Dendritic cell treated with granulocyte-macrophage colony-stimulating factor and Interleukin-4, amounts not matched to agents 40 ng/mL and 50 ng/mL, for 4 days (primary cell): ENCODE measurements at regions not wholly inside any gene's neighbourhood (a gene's known extent, or its start where the extent isn't known, plus 50 kb on each side); places are given as distances from the start of the nearest gene placed in this dataset.

Experiments
- H3K27ac Mint-ChIP-seq: one replicate; pipeline ENCODE4 v1.8.0; 2022; ENCODE audit warnings: mild to moderate bottlenecking, mixed read lengths
- H3K27me3 Mint-ChIP-seq: one replicate; pipeline ENCODE4 v1.8.0; 2022; ENCODE audit warnings: mild to moderate bottlenecking, mixed read lengths
- H3K36me3 Mint-ChIP-seq: one replicate; pipeline ENCODE4 v1.8.0; 2022; ENCODE audit warnings: low read depth, mixed read lengths
- H3K4me1 Mint-ChIP-seq: one replicate; pipeline ENCODE4 v1.8.0; 2022; ENCODE audit warnings: low read depth, mixed read lengths
- H3K4me3 Mint-ChIP-seq: one replicate; pipeline ENCODE4 v1.8.0; 2022; ENCODE audit warnings: mild to moderate bottlenecking, moderate library complexity, mixed read lengths
- H3K9me3 Mint-ChIP-seq: one replicate; pipeline ENCODE4 v1.8.0; 2022; ENCODE audit warnings: mixed read lengths
- intact Hi-C: fragments of 100-400 bp; cut with micrococcal nuclease; formaldehyde crosslinking; loops from one replicate; pipeline ENCODE4 v1.15.0; 2022

DNA sequence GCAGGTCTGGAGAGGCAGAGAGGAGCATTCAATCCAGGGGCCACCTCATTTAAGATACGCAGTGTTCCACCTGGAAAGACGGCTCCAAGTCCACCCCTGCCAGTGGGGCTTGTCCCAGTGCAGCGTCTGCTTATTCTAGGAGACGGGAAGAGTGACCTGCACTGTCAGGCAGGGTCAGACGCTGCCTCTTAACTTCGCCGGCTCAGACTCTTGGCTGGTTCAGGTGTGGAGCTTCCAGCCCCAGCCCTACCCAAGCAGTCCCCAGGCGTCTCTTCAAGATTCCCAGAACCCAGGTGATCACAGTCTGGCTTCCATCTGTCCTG, 208.5 kb downstream of the TFCP2L1 start:
- no peaks in the 10 kb centered on the region for H3K4me1 Mint-ChIP-seq
- peaks cover 36% of the 10 kb centered on the region for H3K27me3 Mint-ChIP-seq
- H3K4me3 Mint-ChIP-seq: no peak overlapping the region
- no peak overlapping the region for H3K27ac Mint-ChIP-seq
- H3K36me3 Mint-ChIP-seq: no peaks in the 10 kb centered on the region
- H3K9me3 Mint-ChIP-seq: no peaks in the 10 kb centered on the region
- intact Hi-C loops: no loop called here

DNA sequence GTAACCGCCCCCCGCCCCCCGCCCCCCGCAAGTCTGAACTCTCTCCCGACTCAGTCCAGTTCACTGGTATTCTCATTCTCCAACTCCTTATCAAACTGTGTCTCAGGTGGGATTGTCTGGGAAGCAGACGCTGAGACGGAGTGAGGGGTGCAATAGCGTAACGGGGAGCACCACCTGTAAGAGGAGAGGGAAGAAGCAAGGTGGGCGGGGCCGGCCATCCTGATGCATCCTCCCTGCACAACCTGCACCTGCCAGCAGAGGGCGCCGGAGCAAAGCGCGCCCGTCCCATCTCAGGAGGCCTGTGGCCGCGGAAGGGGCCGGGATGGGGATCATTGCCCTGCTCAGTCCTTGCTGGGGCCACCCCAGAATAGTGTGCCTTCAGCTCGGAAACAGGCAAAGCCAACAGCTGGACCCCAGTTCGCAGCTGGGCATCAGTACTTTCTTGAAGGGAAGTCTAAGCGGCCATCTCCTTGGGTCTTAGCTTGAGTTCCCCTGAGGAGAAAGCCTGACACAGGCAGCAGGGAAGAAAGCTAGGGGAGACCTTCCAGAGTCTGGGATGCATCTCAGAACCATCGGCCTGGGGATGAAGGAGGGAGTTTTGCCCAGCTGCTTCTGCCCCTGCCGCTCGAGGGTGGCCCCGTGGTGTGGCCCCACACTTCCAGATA, 208.0 kb downstream of the TFCP2L1 start:
- Mint-ChIP-seq H3K9me3 (no peaks in the 10 kb centered on the region), H3K4me3 (no peak overlapping the region), H3K4me1 (no peaks in the 10 kb centered on the region), H3K27ac (no peak overlapping the region), H3K36me3 (no peaks in the 10 kb centered on the region), H3K27me3 (peaks cover 36% of the 10 kb centered on the region)
- intact Hi-C loops: no loop called here

DNA sequence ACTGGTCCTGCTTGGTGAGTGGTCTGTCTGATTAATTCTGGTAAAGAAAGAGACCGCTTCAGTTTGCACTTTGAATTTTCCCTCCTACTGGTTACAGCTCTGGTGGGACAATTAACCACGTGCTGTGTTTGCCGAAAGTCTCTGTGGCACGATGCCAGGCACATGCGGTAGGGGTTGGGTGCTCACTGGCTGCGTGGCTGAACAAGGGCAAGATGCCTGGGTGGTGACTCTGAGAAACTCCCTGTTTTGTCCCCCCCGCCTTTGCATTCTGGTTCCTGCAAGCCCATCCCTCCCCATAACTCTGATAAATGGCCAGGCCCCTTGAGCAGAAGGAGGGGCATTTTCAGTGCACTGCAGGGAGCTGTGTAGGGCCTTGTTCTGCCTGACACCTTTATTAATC, 206.1 kb downstream of the TFCP2L1 start:
- Mint-ChIP-seq H3K4me1 (no peaks in the 10 kb centered on the region), H3K27me3 (peaks cover 36% of the 10 kb centered on the region)

DNA sequence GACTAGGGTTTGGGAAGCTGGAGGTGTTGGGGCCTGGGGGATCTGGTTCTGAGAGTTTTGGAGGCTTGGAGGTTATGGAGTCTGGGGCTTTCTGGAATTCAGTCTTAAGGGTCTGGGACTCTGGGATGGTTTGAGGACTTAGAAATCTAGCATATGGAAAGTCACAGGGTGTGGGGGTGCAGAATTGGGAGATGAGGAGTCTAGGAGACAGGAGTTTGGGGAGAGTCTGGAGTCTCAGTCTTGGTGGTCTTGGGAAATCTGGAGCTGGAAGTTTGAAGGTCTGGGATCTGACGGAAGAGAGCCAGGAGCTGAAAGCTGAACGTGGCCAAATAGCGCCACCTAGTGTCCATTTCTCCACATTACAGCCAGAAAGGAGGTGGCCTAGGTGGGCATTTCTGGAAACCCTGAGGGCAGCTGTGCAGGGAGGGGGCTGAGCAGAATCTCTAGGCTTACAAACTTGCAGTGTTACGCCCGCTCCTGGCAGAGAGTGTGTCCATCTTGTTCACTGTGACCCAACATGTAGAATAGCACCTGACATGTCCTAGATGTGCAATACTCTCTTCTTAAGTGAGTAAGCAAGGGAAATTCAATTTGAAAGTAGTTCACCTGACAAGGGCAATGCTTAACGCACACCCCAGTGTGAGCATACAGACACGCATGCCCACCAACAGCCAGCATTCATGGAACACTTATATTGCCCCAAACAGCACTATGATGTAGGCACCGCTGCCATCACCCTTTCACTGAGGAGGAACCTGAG, 204.8 kb downstream of the TFCP2L1 start:
- peaks cover 39% of the 10 kb centered on the region for H3K27me3 Mint-ChIP-seq

More for the DNA sequence above, 206.1 kb downstream of the TFCP2L1 start:
- Mint-ChIP-seq H3K9me3 (no peaks in the 10 kb centered on the region), H3K27ac (no peak overlapping the region), H3K36me3 (no peaks in the 10 kb centered on the region), H3K4me3 (no peak overlapping the region)
- intact Hi-C loops: no loop called here

DNA sequence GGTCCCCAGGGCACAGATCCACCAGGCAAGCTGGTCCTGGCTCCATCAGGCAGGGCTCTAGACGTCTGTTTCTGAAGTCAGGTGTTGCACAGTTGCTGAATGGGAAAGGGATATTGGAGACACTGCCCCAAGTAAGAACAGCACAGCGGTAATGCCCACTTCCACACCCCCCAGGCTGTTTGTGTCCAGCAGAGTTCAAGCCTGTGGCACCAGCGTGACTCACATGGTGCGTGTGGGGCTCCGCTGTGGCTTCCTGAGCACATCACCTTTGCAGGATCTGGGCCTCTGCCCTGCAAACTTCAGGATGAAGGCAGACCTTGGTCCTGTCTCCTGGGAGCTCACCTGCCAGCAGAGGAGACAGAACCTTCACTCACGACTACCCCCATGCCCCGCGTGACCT, 203.3 kb downstream of the TFCP2L1 start:
- intact Hi-C loops: loop anchor here (5.0 kb wide), 1 partner anchor 384 kb away; no protein-coding TSS in a partner anchor
- no peaks in the 10 kb centered on the region for H3K9me3 Mint-ChIP-seq
- H3K4me1 Mint-ChIP-seq: no peaks in the 10 kb centered on the region
- H3K27ac Mint-ChIP-seq: no peak overlapping the region
- H3K27me3 Mint-ChIP-seq: peaks cover 30% of the 10 kb centered on the region
- no peak overlapping the region for H3K4me3 Mint-ChIP-seq
- no peaks in the 10 kb centered on the region for H3K36me3 Mint-ChIP-seq

More for the DNA sequence above, 204.8 kb downstream of the TFCP2L1 start:
- intact Hi-C loops: loop anchor here (5.0 kb wide), 1 partner anchor 383 kb away; no protein-coding TSS in a partner anchor
- no peak overlapping the region for H3K4me3 Mint-ChIP-seq
- no peak overlapping the region for H3K27ac Mint-ChIP-seq
- no peaks in the 10 kb centered on the region for H3K4me1 Mint-ChIP-seq
- no peaks in the 10 kb centered on the region for H3K9me3 Mint-ChIP-seq
- no peaks in the 10 kb centered on the region for H3K36me3 Mint-ChIP-seq

DNA sequence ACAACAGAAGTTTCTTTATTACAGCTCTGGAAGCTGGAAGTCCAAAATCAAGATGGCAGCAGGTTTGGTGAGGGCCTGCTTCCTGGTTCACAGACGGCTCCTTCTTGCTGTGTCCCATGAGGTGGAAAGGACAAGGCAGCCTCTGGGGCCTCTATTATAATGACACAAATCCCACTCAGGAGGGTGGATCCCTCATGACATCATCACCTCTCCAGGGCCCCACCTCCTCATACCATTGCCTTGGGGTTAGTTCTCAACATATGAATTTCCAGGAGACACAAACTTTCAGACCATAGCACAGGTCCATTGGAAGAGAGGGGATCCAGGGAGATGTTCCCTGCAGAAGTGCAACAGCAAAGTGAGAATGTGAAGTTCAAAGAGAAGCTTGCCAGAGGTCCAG, 202.8 kb downstream of the TFCP2L1 start:
- intact Hi-C loops: loop anchor here (5.0 kb wide), 1 partner anchor 385 kb away; no protein-coding TSS in a partner anchor
- H3K4me3 Mint-ChIP-seq: no peak overlapping the region
- H3K27me3 Mint-ChIP-seq: peaks cover 25% of the 10 kb centered on the region
- H3K9me3 Mint-ChIP-seq: no peaks in the 10 kb centered on the region
- no peak overlapping the region for H3K27ac Mint-ChIP-seq
- no peaks in the 10 kb centered on the region for H3K36me3 Mint-ChIP-seq
- no peaks in the 10 kb centered on the region for H3K4me1 Mint-ChIP-seq

DNA sequence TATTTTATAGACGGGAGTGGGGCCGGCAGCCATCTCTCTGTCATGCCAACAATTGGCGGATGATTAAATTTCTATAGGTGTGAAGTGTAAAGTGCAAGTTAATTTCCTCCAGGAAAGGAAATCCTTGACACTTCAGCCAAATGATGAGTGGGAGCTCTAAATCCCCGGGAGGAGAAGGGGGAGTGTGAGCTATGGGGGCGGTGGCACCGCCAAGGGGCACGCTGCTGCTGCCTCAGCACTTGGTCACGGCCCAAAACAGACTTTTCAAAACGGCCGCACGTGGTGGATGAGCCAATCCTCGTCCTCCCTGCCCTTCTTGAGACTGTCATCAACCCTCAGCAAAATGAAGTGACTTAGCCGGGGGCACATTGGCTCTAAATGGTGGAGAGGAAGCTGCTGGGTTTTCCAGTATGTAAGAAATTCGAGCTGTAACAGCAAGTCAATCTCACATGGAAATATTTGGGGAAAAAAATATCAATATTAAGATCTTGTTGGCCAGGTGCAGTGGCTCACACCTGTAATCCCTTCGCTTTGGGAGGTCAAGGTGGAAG, 200.8 kb downstream of the TFCP2L1 start:
- H3K4me1 Mint-ChIP-seq: no peaks in the 10 kb centered on the region
- H3K36me3 Mint-ChIP-seq: no peaks in the 10 kb centered on the region
- H3K4me3 Mint-ChIP-seq: no peak overlapping the region
- peaks cover 22% of the 10 kb centered on the region for H3K27me3 Mint-ChIP-seq
- intact Hi-C loops: loop anchor here (5.0 kb wide), 1 partner anchor 387 kb away; no protein-coding TSS in a partner anchor
- H3K9me3 Mint-ChIP-seq: no peaks in the 10 kb centered on the region
- H3K27ac Mint-ChIP-seq: no peak overlapping the region

DNA sequence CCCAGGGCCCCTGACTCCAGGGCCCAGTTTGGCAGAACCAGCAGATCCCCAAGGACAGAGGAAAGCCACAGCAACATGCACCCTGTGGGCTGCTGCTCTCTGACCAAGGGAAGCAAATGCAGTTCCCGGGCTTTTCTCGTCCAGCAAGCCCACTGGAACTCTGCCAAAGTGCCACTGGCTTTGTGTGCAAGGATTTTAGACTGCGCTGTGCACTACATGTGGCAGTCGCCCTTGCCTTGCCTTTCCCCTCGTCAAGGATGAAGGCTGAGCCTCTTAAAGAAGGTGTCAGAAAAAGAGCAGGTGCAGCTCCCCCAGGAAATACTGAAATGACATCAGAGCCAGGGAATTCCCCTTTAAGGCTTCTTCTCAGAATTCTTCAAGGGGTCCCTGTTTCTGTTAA, 199.2 kb downstream of the TFCP2L1 start:
- no peak overlapping the region for H3K4me3 Mint-ChIP-seq
- intact Hi-C loops: no loop called here
- H3K4me1 Mint-ChIP-seq: no peaks in the 10 kb centered on the region
- no peaks in the 10 kb centered on the region for H3K9me3 Mint-ChIP-seq
- H3K27me3 Mint-ChIP-seq: peaks cover 13% of the 10 kb centered on the region
- no peak overlapping the region for H3K27ac Mint-ChIP-seq
- no peaks in the 10 kb centered on the region for H3K36me3 Mint-ChIP-seq

DNA sequence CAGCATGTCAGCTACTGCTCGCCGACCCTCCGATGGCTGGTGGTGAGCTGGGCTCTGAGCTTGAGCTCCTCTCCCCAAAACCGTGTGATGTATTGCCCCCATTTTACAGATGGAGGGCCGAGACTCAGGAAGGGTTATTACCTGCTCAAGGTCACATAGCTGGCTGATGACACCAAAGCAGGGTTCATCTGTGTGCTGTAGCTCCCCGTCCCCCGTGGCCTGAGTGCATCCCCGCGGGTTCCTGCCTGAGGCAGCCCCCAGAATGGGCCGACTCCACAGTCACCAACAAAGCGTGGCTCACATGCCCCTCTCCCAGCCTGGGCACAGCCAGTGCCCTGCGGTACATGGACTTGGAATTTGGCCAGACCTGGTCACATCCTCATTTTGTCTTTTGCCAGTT, 198.6 kb downstream of the TFCP2L1 start:
- H3K27me3 Mint-ChIP-seq: peaks cover 10% of the 10 kb centered on the region
- no peaks in the 10 kb centered on the region for H3K36me3 Mint-ChIP-seq
- intact Hi-C loops: no loop called here

DNA sequence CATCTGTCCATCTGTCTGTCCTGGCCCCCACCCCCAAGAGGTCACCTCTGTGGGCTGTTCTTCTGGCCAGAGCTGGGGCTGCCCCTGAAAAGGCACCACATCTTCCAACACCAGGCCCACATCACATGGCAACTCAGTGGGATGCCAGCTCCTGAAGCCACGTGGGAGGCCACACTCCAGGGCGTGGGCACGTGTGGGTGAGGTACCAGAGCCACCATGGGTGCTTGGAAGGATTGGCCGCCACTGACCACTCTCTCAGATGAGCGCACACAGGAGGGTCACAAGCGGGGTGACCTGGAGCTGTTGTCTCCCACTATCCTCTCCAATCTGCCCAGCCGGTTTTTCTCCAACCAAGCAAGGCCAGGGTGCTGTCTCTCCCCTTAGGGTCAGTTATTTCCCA, 197.9 kb downstream of the TFCP2L1 start:
- Mint-ChIP-seq H3K4me1 (no peaks in the 10 kb centered on the region), H3K27ac (no peak overlapping the region), H3K27me3 (peaks cover 10% of the 10 kb centered on the region), H3K4me3 (no peak overlapping the region), H3K36me3 (no peaks in the 10 kb centered on the region), H3K9me3 (no peaks in the 10 kb centered on the region)
- intact Hi-C loops: no loop called here

More for the DNA sequence above, 198.6 kb downstream of the TFCP2L1 start:
- H3K27ac Mint-ChIP-seq: no peak overlapping the region
- no peaks in the 10 kb centered on the region for H3K4me1 Mint-ChIP-seq
- no peaks in the 10 kb centered on the region for H3K9me3 Mint-ChIP-seq
- no peak overlapping the region for H3K4me3 Mint-ChIP-seq

DNA sequence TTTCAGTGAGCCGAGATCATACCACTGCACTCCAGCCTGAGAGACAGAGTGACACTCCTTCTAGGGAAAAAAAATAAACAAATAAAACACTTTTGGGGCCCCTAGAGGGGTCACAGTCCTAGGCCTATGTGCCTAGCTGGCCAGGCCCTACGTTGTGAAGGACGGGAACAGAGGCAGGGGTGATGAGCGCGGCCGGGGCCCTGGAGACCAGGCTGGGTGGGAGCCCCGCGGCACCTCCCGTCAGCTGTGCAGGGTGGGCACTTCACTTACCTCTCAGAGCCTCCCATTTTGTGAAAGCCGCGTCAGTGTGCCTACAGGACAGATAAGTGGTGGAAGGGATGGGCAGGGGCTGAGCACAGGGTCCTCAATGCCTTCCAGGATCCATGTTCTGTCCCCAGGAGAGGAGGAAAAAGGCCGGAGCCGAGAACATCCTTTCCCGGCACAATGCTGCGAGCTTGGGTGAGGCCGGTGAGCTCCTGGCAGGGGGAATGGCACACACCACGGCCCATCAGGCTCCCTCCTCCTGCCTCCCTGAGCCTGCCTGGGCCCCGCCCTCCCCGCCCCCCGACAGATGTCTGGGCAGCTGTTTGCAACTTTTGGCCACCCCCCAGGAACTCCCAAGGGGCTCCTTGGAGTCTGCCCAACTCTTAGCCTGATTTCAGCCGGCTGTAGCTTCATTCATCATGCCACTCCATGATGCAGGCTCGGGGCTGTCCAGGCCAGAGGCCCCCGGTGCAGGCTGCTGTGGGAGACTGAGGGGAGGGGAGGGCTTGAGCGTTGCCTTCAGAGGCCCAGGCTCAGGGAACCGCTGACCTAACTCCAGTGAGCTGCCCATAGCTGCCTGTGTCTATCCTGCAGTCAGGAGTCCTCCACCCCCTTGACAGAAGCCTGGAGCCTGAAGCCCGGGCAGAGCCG, 196.5 kb downstream of the TFCP2L1 start:
- no peak overlapping the region for H3K4me3 Mint-ChIP-seq
- peaks cover 6% of the 10 kb centered on the region for H3K27me3 Mint-ChIP-seq
- H3K36me3 Mint-ChIP-seq: no peaks in the 10 kb centered on the region
- H3K4me1 Mint-ChIP-seq: no peaks in the 10 kb centered on the region
- intact Hi-C loops: no loop called here
- no peaks in the 10 kb centered on the region for H3K9me3 Mint-ChIP-seq
- H3K27ac Mint-ChIP-seq: no peak overlapping the region

DNA sequence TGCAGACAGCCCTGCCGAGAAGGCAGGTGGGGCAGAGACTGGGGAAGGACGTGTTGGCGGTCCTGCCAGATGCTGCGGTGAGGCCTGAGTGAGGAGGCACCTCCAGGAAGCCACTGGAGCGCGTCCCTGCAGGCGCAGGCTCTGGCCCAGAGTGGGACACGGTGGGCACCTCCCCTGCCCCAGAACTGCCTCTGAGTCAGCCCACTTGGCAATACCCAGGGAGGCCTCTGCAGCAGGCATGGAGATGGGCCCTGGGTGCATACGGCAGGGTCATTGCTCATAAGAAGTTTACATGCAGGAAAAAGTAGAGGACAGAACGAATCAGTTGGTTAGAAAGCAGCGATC, 195.9 kb downstream of the TFCP2L1 start:
- Mint-ChIP-seq H3K36me3 (no peaks in the 10 kb centered on the region), H3K9me3 (no peaks in the 10 kb centered on the region), H3K4me1 (no peaks in the 10 kb centered on the region), H3K4me3 (no peak overlapping the region), H3K27ac (no peak overlapping the region), H3K27me3 (peaks cover 4% of the 10 kb centered on the region)
- intact Hi-C loops: no loop called here

DNA sequence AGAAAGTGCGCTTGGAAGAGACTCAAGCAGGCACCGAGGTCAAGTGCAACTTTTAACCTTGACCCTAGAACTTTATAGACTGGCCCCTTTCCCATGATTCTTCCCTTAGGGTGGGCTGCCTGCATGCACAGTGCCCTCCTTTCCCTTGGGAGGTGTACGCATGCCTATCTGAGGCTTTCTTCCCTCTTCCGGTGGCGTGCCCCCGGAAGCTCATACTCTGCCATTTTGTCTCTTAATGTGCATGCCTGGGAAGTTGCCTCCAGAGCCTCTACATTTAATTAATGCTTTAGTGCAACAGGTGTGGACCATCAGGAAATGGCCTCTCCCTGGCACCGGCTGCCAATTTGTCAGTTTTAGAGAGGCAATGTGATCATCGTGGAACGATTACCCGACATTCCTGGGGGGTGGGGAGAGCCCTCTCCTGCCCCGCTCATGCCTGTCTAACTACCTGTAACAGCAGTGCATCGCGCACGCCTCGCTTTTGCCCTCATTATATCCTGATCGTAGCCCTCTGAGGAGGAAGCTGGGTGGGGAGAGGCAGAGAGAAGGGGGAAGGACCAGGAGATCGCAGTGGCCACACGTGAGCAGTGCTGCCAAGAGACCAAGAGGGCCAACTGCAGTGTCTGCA, 194.8 kb downstream of the TFCP2L1 start:
- intact Hi-C loops: no loop called here
- peaks cover 5% of the 10 kb centered on the region for H3K27me3 Mint-ChIP-seq
- H3K36me3 Mint-ChIP-seq: no peaks in the 10 kb centered on the region
- no peaks in the 10 kb centered on the region for H3K9me3 Mint-ChIP-seq
- no peak overlapping the region for H3K4me3 Mint-ChIP-seq
- H3K4me1 Mint-ChIP-seq: no peaks in the 10 kb centered on the region
- H3K27ac Mint-ChIP-seq: no peak overlapping the region
